GM21447 (cell line): ENCODE measurements at regions not wholly inside any gene's neighbourhood (a gene's known extent, or its start where the extent isn't known, plus 50 kb on each side); places are given as distances from the start of the nearest gene placed in this dataset.
"Not testable (repeated sequence)": the region's sequence is repeated elsewhere in the genome, so short reads cannot be mapped to it uniquely, and the experiment has no call there.

Experiments
- ATAC-seq: cut with Tn5 transposase; IDR thresholded peaks from one replicate; pipeline ENCODE4 v1.9.1; 2021; ENCODE audit not compliant: unreplicated experiment

DNA sequence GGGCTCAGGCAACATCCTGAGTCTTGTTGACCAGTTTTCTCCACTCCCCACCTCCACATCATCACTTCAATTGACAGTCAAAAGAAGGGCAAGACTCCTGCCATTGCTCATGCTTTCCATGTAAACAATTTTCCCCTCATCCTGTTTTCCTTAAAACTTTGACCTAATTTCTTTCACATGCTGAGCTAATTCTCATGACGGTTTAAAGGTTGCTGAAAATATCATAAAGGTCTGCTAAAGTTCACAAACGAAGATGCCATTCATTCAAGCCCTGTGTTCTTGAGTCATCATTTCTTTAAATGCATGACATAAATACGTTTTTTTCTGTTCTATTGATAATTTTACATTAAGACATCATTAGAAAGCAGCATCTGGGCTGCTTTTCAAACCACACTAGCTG lies 353.9 kb downstream of the NKX6-1 start:
- ATAC-seq = no peak

DNA sequence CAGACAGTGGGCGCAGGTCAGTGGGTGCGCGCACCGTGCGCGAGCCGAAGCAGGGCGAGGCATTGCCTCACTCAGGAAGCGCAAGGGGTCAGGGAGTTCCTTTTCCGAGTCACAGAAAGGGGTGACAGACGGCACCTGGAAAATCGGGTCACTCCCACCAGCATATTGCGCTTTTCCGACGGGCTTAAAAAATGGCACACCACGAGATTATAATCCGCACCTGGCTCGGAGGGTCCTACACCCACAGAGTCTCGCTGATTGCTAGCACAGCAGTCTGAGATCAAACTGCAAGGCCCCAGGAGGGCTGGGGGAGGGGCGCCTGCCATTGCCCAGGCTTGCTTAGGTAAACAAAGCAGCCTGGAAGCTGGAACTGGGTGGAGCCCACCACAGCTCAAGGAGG lies 372.2 kb downstream of the NKX6-1 start:
- ATAC-seq = not testable (repeated sequence)

DNA sequence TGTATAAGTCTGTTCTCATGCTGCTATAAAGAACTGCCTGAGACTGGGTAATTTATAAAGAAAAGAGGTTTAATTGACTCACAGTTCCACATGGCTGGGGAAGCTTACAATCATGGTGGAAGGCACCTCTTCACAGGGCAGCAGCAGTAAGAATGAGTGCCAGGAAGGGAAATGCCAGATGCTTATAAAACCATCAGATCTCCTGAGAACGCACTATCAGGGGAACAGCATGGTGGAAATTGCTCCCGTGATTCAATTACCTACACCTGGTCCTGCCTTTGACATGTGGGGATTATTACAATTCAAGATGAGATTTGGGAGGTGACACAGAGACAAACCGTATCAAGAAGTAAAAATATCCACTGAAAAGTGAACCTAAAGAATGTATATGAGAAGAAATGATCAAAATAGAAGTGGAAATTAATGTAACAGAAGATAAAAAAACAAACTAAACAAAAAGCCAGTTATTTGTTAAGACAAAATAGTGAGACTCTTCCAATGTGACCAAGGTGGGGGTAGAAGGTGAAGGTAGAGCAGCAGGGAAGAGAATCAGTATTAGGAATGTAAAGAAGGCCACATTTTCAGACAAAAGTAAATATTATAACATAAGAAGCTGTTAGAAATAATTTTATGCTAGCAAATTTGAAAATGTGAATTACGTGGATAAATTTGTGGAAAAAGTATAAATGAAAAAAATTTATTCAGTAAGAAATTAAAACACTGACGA lies 372.9 kb downstream of the NKX6-1 start:
- ATAC-seq = no peak

DNA sequence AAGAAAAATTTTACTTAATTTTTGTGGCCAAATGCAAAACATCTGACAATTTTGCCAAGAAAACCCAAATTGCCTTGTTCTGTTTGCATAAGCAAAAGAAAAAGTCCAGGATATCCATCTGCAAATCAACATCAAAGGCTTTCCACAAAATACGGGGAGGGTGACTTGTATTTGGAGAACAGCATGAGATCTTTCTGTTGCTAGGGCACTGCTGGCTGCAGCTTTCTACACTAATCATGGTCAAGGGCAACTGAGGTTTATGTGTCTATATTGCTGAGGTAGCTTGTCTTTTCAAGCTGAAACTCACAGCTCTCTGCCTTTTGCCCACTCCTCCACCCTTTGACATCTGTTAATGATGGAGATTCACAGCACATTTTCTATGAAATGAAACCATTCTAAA lies 389.1 kb downstream of the NKX6-1 start:
- no peak for ATAC-seq

DNA sequence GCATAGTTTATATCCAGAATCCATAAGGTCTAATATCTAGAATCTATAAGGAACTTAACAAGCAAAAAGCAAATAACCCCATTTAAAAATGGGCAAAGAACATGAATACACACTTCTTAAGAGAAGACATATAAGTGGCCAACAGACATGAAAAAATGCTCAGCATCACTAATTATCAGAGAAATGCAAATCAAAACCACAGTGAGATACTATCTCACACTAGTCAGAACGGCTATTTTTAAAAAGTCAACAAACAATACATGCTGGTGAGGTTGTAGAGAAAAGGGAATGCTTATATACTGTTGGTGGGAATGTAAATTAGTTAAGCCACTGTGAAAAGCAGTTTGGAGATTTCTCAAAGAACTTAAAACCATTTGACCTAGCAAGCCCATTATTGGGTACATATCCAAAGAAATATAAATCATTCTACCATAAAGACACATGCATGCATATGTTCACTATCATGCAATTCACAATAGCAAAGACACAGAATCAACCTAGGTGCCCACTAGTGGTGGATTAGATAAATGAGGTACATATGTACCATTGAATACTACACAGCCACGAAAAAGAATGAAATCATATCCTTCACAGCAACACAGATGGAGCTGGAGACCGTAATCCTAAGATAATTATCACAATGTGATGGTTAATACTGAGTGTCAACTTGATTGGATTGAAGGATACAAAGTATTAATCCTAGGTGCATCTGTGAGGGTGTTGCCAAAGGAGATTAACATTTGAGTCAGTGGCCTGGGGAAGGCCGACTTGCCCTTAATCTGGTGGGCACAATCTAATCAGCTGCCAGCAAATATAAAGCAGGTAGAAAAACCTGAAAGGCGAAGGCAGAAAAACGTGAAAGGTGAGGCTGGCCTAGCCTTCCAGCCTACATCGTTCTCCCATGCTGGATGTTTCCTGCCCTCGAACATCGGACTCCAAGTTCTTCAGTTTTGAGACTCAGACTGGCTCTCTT lies 397.2 kb downstream of the NKX6-1 start:
- ATAC-seq = not testable (repeated sequence)

DNA sequence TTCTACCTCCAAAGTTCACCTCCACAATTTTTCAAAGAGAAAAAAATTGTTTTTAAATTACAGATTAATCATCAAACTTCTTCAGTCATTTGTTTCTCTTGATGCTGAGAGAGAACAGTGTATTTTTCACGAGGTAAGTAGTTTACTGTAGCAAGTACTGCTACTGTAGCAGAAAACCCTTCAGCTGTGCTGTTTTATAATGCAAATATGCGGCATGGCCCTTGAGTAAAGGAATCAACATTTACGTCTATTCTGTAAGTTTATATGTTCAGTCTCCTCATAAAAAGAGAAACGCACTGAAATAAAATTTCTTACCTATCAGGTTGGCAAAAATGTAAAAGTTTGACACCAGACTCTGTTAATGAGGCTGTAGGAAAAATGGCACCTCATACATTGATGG lies 399.0 kb downstream of the NKX6-1 start:
- no peak for ATAC-seq

DNA sequence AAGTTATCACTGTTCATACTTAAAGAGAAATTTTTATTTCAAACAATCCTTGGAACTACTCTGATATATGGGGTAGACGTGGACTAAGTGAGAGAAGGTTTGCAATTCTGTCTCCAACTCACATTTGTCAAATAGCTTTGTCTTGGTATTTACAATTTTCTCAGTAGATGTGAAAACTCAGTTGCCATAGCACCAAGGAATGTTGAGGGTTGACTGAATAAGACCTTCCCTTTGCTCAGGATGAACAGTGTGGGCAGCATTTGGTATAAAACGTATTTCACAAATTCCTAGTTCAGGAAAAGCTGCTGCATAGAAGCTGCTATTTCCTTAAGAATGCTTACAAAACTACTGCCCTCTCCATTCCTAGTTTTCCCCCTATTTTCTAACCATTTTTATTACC lies 399.5 kb downstream of the NKX6-1 start:
- ATAC-seq = no peak

DNA sequence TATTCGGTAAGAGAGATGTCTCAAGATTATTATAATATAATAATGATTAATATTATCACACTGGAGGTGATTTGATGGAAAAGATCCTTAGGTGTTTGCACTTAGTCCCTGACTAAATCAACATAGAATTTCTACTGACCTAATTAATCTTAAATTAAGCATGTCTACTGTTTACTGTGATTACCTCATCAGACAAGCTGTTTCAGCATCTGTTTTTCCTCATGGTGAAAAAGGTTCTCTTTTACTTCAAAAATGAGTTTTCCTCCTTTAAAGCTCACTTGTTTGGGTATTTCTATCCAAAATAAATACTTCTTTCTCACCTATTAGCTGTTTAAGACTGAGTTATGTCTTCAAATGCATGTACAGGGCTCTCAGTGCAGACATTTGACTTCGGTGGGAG lies 407.8 kb downstream of the NKX6-1 start:
- no peak for ATAC-seq

DNA sequence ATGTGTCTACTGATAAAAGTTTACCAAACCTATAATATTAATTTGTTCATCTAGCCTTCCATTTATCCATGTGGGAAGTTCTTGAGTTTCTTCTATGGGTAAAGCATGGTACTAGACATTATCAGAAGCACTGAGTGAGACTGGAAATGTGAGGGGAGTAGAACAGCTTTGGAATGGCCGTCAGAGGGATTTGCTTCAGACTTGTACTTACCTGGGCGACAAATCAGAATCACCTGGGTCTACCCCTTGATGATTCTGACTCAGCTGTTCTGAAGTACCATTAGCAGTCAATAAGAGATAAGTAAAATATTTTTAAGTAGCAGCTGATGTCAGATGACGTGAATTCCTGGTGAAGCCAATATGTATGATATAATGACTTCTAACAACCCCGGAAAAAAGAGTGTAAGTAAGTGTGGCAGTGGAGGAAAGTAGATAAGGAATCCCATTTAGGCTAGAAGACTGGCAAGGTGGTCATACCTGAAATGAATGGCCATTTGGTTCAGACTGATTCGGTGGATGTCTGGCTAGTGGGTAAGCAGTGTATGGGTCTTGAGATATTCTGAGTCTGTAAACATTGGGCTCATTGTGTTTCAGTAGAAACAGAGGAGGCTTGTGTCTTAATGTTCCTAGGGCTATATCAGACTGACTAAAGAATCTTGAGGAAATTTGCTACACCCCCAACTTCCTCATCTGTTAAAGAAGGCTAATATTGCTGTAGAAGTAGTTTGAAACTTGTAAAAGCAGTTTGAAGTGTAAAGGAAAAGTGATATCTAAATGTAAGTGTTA lies 409.2 kb downstream of the NKX6-1 start:
- ATAC-seq = no peak

DNA sequence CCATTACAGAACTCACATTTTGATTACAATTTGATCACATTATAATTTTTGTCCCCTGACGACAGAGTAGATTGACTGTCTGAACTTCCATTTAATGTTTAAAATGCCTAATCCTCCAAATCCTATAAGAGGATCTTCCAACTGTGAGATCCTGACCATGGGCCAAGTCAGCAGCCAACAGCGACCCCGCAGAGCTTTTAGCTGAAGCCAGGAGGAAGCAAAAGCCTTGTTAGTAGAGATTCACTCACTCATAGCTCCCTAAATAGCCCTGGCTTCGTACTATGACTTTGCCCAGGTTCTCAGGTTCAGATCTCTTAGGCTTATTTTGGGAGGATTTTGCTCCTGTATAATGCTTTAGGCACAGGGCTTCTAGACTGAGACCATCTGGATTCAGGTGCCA lies 413.1 kb downstream of the NKX6-1 start:
- no peak for ATAC-seq

DNA sequence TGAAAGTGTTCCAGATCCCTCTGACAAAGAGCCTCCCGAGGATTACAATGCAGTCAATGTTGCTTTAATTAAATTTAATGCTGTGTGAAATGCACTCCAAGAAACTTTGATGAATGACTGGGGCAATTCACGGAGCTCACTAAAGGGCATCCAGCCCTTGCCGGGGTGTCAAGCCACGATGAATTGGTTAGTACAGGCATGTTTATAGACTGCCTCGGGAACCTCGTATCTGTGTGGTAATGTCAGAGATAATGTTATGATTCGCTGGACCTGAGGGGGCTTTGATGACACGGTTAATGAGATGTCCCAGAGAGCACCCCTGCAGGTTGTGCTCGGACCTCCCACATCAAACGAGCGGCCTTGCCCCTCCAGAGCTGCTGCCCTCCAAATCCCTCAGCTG lies 428.8 kb downstream of the NKX6-1 start:
- ATAC-seq = no peak

DNA sequence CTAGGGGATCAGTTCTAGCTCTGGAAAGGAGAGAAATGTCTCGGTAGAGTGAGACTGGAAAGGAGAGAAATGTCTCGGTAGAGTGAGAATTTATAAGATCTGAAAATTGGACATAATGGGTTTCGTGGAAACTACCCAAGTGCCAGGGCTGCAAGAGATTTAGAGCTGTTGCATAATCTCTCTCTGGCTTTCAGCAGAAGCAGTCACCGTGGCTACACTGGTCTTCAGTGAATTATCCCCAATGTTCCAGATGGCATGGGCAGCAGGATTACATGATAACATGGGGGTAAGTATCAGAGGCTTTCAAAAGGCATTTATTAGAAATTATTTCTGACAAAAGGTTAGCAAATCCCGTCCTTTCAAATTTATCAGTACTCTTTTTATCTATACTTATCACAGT lies 435.5 kb downstream of the NKX6-1 start:
- ATAC-seq = no peak

DNA sequence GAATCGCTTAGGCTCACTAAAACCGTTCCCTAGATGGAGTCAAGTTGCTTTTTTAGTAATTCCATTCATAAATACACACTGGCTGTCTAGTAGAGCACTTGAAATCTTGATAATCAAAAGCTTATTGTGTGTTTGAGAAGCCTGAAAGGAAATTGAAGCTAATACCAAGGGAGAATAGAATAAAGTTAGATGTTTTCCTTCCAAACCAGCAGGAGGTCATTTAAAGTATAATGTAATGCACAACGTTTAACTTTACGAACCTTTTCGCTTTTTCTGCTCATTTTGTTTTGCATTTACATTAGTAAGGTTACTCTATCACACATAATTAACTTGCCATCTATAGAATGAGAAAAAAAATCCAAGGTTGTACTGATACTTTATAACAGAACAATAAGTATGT lies 440.9 kb downstream of the NKX6-1 start:
- no peak for ATAC-seq

DNA sequence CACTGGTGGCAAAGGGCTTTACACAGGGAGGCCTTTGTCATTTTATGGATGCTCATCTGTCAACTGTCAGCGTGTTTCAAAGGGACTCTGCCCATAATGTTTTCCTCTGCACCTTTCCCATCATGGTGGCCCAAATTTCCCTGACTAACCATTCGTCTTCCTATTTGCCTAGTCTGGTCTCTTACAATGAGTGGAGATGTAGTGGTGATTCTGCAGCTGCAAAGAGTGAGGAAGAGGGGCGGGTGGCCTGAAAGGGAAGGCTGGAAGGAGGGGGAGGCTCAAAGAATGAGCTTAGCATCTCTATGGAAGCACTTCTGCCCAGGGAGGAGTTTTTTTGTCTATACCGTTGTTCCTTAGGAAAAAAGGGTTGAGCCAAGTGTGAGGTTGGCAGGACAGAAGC lies 447.5 kb downstream of the NKX6-1 start:
- ATAC-seq = no peak

DNA sequence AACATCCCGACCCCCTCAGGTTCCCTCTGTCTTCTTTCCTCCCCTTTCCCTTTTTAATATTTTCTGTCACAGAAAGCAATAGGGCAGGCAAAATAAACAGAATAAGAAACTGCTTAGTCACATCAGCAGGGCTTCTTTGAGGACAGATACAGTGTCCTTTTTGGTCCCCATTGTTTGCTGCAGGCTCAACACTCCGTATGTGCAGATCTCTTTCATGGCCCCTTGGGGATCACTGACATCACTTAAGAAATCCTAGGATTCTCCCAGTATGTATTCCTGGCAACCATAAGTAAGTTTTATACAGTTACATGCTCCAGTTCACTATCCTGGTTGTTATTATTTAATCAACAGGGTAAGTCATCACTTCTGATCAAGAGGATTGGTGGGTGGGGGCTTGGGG lies 448.0 kb downstream of the NKX6-1 start:
- ATAC-seq = no peak

DNA sequence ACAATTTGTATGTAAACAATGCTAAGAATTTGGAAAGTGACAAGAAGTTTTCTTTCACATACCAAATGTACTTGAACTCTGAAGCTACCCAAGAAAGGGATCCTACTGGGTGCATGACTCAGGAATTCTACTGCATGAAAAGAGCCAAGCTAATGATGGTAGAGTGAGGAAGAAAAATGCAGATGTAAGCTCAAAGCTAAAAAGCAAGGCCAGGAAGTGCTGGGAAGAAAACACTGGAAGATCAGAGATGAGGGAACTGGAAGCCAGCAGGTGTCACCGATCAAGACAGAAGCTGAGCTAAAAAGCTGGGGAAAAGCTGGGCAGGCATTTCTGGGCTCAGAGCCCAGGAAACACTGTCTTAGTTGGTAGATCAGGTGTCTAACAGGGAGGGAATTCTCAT lies 449.1 kb downstream of the NKX6-1 start:
- no peak for ATAC-seq

DNA sequence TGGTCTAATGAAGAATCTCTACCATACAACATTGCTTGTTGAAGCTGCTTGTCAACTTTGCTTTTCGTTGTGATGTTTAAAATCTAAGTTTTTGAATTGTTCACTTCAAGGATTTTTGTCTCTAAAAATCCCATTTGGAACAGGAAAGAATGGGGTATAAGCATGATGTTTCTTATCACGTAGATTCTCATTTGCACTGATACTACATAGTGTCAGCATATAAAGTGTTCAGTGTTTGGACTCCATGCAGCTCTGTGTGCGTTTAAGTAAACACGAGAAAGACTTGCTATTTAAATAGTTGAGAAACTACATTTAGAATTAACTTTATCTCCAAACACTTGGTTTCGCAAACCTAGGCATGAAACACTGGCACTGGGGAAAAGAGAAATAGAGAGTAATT lies 452.5 kb downstream of the NKX6-1 start:
- ATAC-seq = no peak

DNA sequence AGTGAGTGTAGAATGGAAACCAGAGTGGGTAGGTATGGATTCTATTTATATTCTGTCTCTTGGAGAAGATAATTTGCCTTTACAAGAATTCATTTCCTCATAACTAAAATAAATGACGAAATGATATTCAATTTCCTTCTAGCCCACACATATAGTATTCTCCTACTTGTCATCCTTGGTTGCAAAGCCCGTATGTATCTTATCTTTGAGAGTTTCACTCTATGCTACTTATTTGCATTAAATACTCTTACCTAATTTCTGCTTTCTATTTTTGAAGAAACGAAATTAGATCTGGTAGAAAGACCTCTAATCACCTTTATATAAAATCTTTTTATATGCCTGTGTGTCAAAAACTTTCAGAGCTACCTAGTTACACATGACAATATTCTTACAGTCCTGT lies 457.7 kb downstream of the NKX6-1 start:
- ATAC-seq = no peak

DNA sequence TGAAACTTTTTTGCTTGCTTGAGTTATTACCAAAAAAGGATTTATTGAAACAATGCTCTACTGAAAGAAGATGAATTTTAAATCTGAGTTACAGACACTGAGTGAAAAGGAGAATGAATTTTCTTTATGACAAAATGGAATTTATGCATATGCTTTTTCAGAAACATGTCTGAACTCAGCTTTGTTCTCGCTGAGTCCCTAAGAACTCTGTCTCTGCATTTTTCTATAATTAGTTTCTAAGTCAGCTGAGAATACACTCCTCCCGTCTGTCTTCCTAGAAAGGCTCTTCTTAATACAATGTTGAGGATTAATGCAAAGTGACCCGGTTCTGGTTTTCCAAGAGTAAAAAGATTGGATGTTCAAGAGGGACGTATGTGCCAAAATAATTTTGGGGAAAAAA lies 463.5 kb downstream of the NKX6-1 start:
- no peak for ATAC-seq

DNA sequence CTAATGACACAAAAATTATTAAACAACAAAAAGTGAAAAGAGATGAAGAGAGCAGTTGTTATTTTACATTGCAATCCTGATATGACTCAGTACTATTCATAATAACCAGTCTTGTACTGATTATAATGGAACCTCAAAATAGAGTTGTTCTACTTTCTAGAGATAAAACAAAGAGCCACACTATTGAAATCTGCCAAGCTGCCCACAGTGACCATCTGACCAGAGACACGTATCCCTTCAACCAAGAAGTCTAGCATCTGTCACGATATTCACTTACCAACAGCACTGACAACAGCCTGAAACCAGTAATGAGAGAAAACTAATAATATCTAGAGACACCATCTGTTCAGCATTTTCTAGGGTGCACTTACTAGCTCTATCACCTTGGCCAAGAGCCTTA lies 466.7 kb downstream of the NKX6-1 start:
- peak; percentile 56 for ATAC-seq

DNA sequence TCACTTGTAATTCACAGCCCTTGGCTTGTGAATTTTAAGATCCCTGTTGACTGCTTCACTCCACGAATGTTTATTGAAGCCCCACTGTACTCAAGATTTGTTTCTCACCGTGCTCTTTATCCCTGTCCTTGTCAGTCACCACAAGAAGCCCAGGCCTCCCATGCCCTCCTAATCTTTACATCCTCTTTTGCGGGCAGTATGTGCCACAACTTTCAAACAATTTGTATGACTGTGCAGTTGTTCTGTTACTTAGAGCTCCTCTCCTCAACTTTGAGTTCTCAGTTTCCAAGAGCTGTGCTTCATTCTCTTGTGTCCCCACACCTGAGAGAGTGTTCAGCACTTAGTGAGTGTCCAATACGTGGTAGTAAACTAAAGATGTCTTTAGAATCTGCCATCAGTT lies 467.7 kb downstream of the NKX6-1 start:
- ATAC-seq = no peak

DNA sequence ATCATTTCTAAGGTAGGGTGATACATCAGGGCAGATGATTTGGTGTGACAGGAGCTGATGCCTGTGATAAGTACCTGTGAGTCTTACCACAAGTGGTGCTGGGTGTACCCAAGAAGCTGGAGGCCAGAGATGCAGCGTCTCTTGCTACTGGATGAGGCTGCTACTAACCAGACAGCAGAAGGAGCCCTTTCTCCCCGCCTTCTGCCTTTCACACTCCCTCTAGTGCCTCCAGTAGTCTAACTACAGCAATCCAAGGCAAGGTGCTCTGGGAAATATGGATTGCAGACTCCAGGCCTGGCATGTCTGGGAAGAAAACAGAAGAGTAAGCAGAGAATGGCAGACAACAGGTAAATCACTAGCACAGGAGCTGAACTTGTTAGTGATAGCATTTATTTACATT lies 470.8 kb downstream of the NKX6-1 start:
- ATAC-seq = no peak
